ENCODE measurements at regions not wholly inside any gene's neighbourhood (a gene's known extent, or its start where the extent isn't known, plus 50 kb on each side); places are given as distances from the start of the nearest gene placed in this dataset.

- no peak for DNase-seq (ENCODE audit: low spot score in 2 of 2)
These were observed 374.6 kb upstream of the ESRRG start for GRCh38 chr1:217097819-217098218.

GRCh38 chr1:217096200-217096599, 373.0 kb upstream of the ESRRG start:
- TF ChIP-seq CTCF (IDR thresholded peaks at IDR 0.05) = no peak
- TF ChIP-seq POLR2A (IDR thresholded peaks at IDR 0.05) = no peak

More at GRCh38 chr1:217097819-217098218, 374.6 kb upstream of the ESRRG start:
- TF ChIP-seq CTCF (IDR thresholded peaks at IDR 0.05) (no peak), POLR2A (IDR thresholded peaks at IDR 0.05) (no peak)
- intact Hi-C loops (cut with DNase I; ENCODE audit: low total_unique reads) = no loop called here
- no peak overlapping the region for H3K4me3 ChIP-seq (ENCODE audit: low read depth, poor library complexity, severe bottlenecking)

GRCh38 chr1:217095050-217095622, 371.9 kb upstream of the ESRRG start:
- TF ChIP-seq POLR2A (IDR thresholded peaks at IDR 0.05) = no peak
- TF ChIP-seq CTCF (IDR thresholded peaks at IDR 0.05) = no peak
- WGBS, 2 donors = 79 to 83% methylated on average over 2 of the region's 2 CpGs

More at GRCh38 chr1:217096200-217096599, 373.0 kb upstream of the ESRRG start:
- 79 to 85% methylated on average over 7 of the region's 7 CpGs for WGBS, 2 donors
- intact Hi-C loops (cut with DNase I; ENCODE audit: low total_unique reads) = no loop called here
- H3K4me3 ChIP-seq (ENCODE audit: low read depth, poor library complexity, severe bottlenecking) = no peak overlapping the region
- no peak for DNase-seq (ENCODE audit: low spot score in 2 of 2)

GRCh38 chr1:217091561-217091960, 368.3 kb upstream of the ESRRG start:
- intact Hi-C loops (cut with DNase I; ENCODE audit: low total_unique reads) = no loop called here
- 85 to 87% methylated on average over 4 of the region's 4 CpGs for WGBS, 2 donors

More at GRCh38 chr1:217095050-217095622, 371.9 kb upstream of the ESRRG start:
- intact Hi-C loops (cut with DNase I; ENCODE audit: low total_unique reads) = no loop called here
- no peak for DNase-seq (ENCODE audit: low spot score in 2 of 2)
- no peak overlapping the region for H3K4me3 ChIP-seq (ENCODE audit: low read depth, poor library complexity, severe bottlenecking)

GRCh38 chr1:217090060-217090911, 367.1 kb upstream of the ESRRG start:
- TF ChIP-seq POLR2A (IDR thresholded peaks at IDR 0.05) (no peak), CTCF (IDR thresholded peaks at IDR 0.05) (no peak)
- no peak overlapping the region for H3K4me3 ChIP-seq (ENCODE audit: low read depth, poor library complexity, severe bottlenecking)
- DNase-seq (ENCODE audit: low spot score in 2 of 2) = no peak
- intact Hi-C loops (cut with DNase I; ENCODE audit: low total_unique reads) = no loop called here
- 30 to 36% methylated on average over 24 of the region's 24 CpGs for WGBS, 2 donors

More at GRCh38 chr1:217091561-217091960, 368.3 kb upstream of the ESRRG start:
- no peak overlapping the region for H3K4me3 ChIP-seq (ENCODE audit: low read depth, poor library complexity, severe bottlenecking)
- no peak for DNase-seq (ENCODE audit: low spot score in 2 of 2)
- TF ChIP-seq POLR2A (IDR thresholded peaks at IDR 0.05) = no peak
- TF ChIP-seq CTCF (IDR thresholded peaks at IDR 0.05) = no peak
